ENCODE measurements at regions not wholly inside any gene's neighbourhood (a gene's known extent, or its start where the extent isn't known, plus 50 kb on each side); places are given as distances from the start of the nearest gene placed in this dataset.
A peak's percentile ranks its signal among the peaks of the same experiment; 100 is the strongest.

DNA sequence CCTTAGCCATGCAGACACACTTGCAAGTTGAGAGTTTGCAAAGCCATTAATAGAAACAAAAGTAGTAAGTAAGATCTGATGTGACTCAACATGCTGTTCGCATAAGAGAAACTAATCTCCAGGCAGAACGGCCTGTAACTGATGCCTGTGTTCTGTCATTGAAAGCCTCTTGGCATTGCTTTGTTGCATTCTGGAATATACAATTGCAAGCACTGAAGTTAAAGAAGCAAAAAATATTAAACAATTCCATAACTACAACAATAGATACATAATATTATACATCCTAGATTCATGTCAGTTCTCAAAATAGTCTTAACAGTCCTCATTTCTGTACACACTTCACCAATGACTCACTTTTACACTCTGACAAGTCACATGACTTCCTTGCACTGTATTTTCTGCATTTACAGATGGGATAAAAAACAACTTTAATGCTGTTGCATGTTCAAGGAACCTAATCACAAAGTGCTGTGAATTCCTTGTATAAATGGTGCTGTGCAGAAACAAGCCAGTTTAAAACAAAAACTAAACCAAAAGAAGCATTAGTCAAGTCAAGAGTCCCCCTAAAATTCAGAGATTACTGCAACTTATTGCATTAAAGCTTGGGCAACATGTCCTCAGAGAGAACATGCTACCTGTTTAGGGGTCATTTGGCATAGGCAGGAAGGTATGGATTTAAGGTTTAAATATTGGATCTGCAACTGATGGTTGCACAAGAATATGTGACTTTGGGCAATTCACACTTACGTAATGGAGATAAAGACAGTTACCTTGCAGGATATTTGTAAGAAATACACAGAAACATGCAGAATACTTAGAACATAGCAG is 79.5 kb upstream of the SERP2 start:
- H3K9me3 Mint-ChIP-seq = peaks cover 0 to 2% of the 10 kb centered on the region in 2 donors
- no peak for DNase-seq
- no peaks in the 10 kb centered on the region for H3K36me3 Mint-ChIP-seq (ENCODE audit: insufficient read depth in 2 of 2)
- peak; percentile 79 to 84 for ATAC-seq (replicated peaks in 1 of 2)
- H3K4me1 Mint-ChIP-seq (ENCODE audit: low read depth) = peaks cover 35% of the 10 kb centered on the region
- peak overlapping the region; percentile 56 to 66 for H3K4me3 Mint-ChIP-seq
- peaks cover 20% of the 10 kb centered on the region for H3K27me3 Mint-ChIP-seq (ENCODE audit: low read depth)
- H3K27ac Mint-ChIP-seq = peak overlapping the region; percentile 43

DNA sequence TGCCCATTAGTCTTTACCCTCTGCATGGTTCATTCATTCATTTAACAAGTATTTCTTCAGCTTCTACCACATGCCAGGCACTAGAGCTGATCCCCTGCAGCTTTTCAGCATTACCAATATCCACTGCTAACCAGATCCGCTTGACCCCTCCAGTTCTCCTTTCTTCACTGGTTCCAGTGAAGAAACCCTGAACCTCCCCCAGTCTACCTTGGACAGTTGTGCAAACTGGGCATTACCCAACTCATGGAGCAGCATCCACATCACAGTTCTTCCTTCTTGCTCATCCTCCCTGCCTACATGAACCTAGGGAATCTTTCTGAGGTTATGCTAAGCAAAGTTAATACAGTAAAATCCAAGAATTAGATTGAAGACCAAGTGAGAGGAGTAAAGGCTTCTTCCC is 78.7 kb upstream of the SERP2 start:
- ATAC-seq (replicated peaks in 1 of 2) (no peak), DNase-seq (no peak)
- peaks cover 35% of the 10 kb centered on the region for H3K4me1 Mint-ChIP-seq (ENCODE audit: low read depth)
- H3K27me3 Mint-ChIP-seq (ENCODE audit: low read depth) = peaks cover 21% of the 10 kb centered on the region
- no peak overlapping the region for H3K27ac Mint-ChIP-seq
- no peaks in the 10 kb centered on the region for H3K36me3 Mint-ChIP-seq (ENCODE audit: insufficient read depth in 2 of 2)
- no peak overlapping the region for H3K4me3 Mint-ChIP-seq
- H3K9me3 Mint-ChIP-seq = peaks cover 1 to 2% of the 10 kb centered on the region in 2 donors

DNA sequence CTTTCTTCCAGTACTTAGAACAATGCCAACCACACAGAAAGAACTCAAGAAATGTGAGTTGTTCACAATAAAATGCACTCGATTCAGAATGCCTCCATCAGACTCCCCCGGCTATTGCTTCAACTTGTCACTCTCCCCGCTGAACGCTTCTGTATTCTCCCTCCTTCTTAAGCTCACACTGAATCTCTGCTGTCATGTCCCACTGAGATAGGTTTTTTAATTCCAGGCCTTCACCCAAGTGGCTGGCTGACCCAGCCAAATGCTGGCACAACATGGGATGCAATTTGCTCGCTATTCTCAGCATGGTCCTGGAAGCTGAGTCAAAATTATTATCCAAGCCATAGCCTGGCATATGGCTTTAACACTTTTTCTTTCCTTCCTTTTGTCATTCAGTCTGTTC is 76.8 kb upstream of the SERP2 start:
- Mint-ChIP-seq H3K36me3 (ENCODE audit: insufficient read depth in 2 of 2) (peaks cover 2 to 4% of the 10 kb centered on the region in 2 donors), H3K27ac (no peak overlapping the region), H3K4me3 (no peak overlapping the region), H3K27me3 (ENCODE audit: low read depth) (peaks cover 19% of the 10 kb centered on the region), H3K4me1 (ENCODE audit: low read depth) (peaks cover 54% of the 10 kb centered on the region), H3K9me3 (peaks cover 1 to 6% of the 10 kb centered on the region in 2 donors)
- ATAC-seq (replicated peaks in 1 of 2) = no peak
- no peak for DNase-seq

DNA sequence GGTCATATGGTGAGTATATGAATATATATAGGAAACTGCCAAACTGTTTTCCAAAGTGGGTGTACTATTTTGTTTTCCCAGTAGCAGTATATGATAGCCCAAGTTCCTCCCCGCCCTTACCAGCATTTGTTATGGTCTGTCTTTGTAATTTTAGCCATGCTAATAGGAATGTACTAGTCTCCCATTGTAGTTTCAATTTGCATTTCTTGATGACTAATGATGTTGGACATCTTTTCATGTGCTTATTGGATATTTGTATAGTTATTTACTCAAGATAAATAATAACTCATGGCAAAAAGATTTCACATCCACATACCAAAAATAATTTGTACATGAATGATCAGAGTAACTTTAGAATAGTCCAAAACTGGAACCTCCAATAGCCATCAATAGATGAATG is 75.3 kb upstream of the SERP2 start:
- Mint-ChIP-seq H3K36me3 (ENCODE audit: insufficient read depth in 2 of 2) (peaks cover 2 to 4% of the 10 kb centered on the region in 2 donors), H3K9me3 (peaks cover 1 to 5% of the 10 kb centered on the region in 2 donors), H3K27me3 (ENCODE audit: low read depth) (peaks cover 19% of the 10 kb centered on the region), H3K4me3 (no peak overlapping the region), H3K4me1 (ENCODE audit: low read depth) (peaks cover 57% of the 10 kb centered on the region), H3K27ac (no peak overlapping the region)
- ATAC-seq (replicated peaks in 1 of 2) (no peak), DNase-seq (no peak)

DNA sequence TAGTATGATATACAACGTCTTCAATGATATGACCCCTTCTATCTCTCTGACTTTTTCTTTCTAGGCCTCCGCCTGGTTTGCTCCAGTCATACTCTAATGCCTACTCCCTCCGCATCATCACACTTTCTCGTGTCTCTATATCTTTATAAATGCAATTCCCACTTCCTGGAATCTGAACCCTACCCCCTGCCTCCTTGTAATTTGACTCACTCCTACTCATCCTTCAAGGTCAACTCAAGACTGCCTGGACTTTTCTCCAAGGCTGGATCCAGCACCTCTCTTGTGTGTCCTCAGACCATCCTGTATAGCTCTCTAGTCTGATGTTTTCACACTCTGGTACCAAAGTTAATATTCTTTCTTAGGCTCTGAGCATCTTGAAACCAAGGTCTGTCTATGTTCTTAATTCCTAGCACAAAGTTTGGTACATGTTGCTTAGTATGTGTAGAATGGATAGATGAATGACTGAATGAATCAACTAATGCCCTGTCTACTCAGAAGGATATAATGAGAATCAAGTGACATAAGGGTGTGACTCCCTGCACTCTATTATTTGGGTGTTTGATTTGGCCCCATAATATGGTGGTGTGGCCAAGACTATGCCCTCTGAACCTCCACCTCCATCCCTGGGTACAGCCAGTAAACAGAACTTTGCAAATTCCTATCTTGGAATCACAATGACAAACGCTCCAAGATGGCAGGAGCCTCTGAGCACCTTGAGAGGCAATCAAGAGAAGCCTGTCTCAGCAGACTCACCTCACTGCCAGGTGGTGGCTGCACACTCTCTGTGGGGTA is 74.3 kb upstream of the SERP2 start:
- no peak overlapping the region for H3K4me3 Mint-ChIP-seq
- DNase-seq = no peak
- peaks cover 2 to 4% of the 10 kb centered on the region in 2 donors for H3K36me3 Mint-ChIP-seq (ENCODE audit: insufficient read depth in 2 of 2)
- peaks cover 57% of the 10 kb centered on the region for H3K4me1 Mint-ChIP-seq (ENCODE audit: low read depth)
- no peak overlapping the region for H3K27ac Mint-ChIP-seq
- peaks cover 1 to 5% of the 10 kb centered on the region in 2 donors for H3K9me3 Mint-ChIP-seq
- ATAC-seq (replicated peaks in 1 of 2) = no peak
- peaks cover 19% of the 10 kb centered on the region for H3K27me3 Mint-ChIP-seq (ENCODE audit: low read depth)

DNA sequence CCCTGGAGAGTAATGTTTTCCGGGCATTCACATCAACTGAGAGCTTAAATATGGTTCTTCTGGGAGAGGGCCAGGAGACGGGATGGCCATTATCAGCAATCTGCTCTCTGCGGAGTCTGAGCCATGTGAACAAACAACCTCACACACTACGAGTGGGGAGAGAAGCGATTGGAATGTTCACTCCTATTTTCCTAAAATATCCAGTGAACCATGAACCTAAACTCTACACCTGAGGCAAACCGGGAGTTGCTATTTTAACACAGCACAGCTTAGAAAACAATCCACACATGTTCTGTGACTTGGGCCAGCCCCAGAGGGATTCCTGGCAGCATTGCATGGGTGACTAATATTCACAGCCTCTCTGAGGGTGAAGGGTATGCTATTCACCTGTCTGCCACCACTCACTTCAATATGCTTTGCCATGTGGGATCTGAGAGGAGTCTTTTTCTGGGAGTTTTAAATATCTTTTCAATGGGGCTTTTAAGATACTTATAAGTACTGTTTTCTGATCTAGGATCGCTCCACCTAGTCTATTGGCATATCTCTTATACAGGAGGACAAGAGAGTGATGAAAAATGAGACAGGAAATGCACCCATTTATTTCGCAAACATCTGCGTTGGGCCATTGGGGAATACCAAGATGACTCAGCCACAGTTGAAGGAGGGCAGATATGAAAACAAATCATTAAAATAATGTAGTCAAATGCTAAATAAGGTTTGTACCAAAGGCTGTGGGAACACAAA is 72.6 kb upstream of the SERP2 start:
- Mint-ChIP-seq H3K4me1 (ENCODE audit: low read depth) (peaks cover 65% of the 10 kb centered on the region), H3K27ac (peak overlapping the region; percentile 87), H3K4me3 (peak overlapping the region; percentile 67 to 81), H3K9me3 (peaks cover 1 to 5% of the 10 kb centered on the region in 2 donors), H3K27me3 (ENCODE audit: low read depth) (peaks cover 24% of the 10 kb centered on the region), H3K36me3 (ENCODE audit: insufficient read depth in 2 of 2) (peaks cover 2 to 4% of the 10 kb centered on the region in 2 donors)
- DNase-seq (peak; percentile 43 to 44), ATAC-seq (replicated peaks in 1 of 2) (peak; percentile 58 to 81)

DNA sequence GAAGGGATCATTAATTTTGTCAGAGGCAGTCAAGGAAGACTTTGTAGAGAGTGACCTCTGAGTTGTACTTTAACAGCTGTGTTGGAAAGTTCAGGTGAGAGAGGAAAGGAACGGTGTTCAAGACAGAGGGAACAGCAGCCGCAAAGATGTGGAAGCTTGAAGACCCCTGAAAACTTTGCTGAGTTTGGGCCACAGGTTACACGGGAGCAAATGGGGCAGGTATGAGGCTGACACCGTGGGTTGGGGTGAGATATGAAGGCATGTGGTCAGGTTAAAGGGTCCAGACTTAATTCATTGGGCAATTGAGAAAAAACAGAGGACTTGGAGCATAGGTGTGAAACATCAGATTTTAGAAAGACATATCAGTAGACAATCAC is 72.0 kb upstream of the SERP2 start:
- peaks cover 1 to 5% of the 10 kb centered on the region in 2 donors for H3K9me3 Mint-ChIP-seq
- no peak for DNase-seq
- H3K36me3 Mint-ChIP-seq (ENCODE audit: insufficient read depth in 2 of 2) = peaks cover 2 to 4% of the 10 kb centered on the region in 2 donors
- H3K4me1 Mint-ChIP-seq (ENCODE audit: low read depth) = peaks cover 71% of the 10 kb centered on the region
- peaks cover 27% of the 10 kb centered on the region for H3K27me3 Mint-ChIP-seq (ENCODE audit: low read depth)
- H3K4me3 Mint-ChIP-seq = peak overlapping the region; percentile 67 to 81
- ATAC-seq (replicated peaks in 1 of 2) = no peak
- peak overlapping the region; percentile 87 for H3K27ac Mint-ChIP-seq

DNA sequence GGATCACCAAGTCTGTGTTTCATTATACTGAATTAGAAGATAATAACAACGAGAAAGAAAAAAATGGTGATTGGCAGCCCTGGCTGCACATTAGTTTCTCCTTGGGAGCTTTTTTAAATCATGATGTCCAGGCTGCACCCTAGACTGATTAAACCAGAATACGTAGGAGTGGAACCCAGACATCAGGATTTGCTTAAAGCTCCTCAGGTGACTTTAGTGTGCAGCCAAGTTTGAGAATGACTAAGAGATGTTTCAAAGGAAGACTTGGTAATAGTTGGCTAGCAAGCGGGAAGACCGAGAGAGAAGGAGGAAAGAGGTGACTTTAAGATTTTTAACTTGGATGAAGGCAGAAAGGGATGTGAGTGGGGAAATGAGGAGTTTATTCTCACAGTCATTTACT is 71.4 kb upstream of the SERP2 start:
- peaks cover 33% of the 10 kb centered on the region for H3K27me3 Mint-ChIP-seq (ENCODE audit: low read depth)
- no peak overlapping the region for H3K27ac Mint-ChIP-seq
- peaks cover 2 to 4% of the 10 kb centered on the region in 2 donors for H3K36me3 Mint-ChIP-seq (ENCODE audit: insufficient read depth in 2 of 2)
- H3K4me3 Mint-ChIP-seq = peak overlapping the region; percentile 67 to 81
- ATAC-seq (replicated peaks in 1 of 2) = no peak
- DNase-seq = no peak
- H3K4me1 Mint-ChIP-seq (ENCODE audit: low read depth) = peaks cover 77% of the 10 kb centered on the region
- H3K9me3 Mint-ChIP-seq = peaks cover 1 to 5% of the 10 kb centered on the region in 2 donors

DNA sequence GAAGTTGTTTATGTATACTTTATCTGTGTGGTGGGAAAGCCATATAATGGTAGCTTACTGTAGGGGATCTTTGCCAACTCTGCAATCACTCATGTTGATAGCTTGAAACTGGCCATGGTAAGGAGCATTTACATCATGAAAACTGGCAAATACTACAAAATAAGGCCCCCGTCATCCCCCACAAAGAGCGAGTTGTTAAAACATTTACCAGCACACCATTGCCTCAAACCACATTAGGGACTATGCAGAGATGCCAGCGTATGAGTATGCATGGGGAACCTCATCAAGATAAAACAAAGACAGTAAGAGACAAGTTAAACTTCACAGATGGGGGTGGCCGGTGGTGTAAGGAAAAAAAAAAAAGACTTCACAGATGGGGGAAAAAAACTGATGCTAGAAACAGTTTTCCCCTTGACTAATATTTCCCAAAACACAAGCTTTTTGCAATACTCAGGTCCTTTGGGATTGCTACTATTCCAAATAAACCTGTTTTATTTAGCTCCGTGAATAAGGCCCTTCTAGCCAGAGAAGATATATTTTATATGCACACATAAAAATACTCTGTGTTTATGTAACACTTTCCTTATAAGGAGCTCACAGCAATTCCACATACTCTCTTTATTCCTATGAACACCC is 70.6 kb upstream of the SERP2 start:
- Mint-ChIP-seq H3K4me3 (peak overlapping the region; percentile 2 to 45), H3K27ac (no peak overlapping the region), H3K9me3 (peaks cover 1 to 5% of the 10 kb centered on the region in 2 donors), H3K27me3 (ENCODE audit: low read depth) (peaks cover 34% of the 10 kb centered on the region), H3K4me1 (ENCODE audit: low read depth) (peaks cover 85% of the 10 kb centered on the region), H3K36me3 (ENCODE audit: insufficient read depth in 2 of 2) (peaks cover 2 to 4% of the 10 kb centered on the region in 2 donors)
- ATAC-seq (replicated peaks in 1 of 2) (peak; percentile 69 to 84), DNase-seq (peak; percentile 33 to 62)

DNA sequence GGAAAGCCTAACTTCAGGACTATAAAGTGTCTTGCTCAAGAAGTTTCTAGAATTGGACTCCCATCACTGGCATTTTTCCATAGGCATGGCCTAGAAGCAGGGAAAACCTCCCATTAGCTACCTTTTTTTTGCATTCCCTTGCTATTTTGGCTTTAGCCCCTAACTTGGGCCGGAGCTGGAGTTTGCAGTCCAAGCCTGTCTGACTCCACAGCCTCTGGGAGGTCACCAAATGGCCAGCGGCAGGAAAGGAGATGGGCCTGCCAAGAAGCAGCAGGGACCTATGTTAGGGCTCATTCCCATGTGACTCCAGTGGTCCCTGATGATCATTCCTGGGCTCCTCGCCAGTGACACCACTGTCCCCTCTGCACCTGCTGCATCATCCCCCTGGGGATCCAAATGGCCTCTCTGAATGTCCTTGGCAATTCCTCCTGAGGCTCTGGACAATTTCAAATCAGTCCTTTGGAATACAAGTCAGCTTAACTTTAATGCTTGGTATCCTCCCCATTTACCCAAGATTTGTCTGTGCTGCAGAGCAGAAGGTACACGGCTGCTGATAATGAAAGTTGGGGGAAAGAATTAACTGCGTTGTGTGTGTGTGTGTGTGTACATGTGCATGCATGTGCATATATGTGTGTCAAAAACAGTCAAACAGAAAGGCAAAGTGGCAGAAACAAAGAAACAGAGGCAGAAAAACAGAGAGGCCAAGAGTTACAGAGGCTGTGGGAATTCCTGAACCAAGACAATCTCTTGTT is 69.8 kb upstream of the SERP2 start:
- H3K27ac Mint-ChIP-seq = no peak overlapping the region

DNA sequence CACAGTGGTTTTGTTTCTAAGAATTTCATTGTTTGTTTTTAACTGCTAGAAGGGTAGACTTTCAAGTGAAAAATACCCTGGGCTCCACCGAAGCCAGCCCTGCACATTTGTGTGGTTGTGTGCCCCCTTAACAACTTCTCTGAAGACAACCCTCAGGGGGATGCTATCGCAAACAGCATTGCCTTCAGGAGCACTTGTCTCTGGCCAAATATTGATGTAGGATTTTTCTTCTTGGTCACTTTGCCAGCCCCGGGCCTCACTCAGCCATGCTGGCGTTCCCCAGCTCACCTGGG is 69.2 kb upstream of the SERP2 start:
- Mint-ChIP-seq H3K36me3 (ENCODE audit: insufficient read depth in 2 of 2) (peaks cover 2 to 4% of the 10 kb centered on the region in 2 donors), H3K4me3 (peak overlapping the region; percentile 5 to 63), H3K27me3 (ENCODE audit: low read depth) (peaks cover 29% of the 10 kb centered on the region), H3K27ac (no peak overlapping the region), H3K9me3 (peaks cover 0 to 5% of the 10 kb centered on the region in 2 donors), H3K4me1 (ENCODE audit: low read depth) (peaks cover 87% of the 10 kb centered on the region)
- ATAC-seq (replicated peaks in 1 of 2) (peak in 1 of 2 donors; percentile 18), DNase-seq (peak in 1 of 2 donors; percentile 25)

More for the DNA sequence above, 69.8 kb upstream of the SERP2 start:
- H3K4me3 Mint-ChIP-seq = peak overlapping the region; percentile 5 to 63
- H3K9me3 Mint-ChIP-seq = peaks cover 1 to 5% of the 10 kb centered on the region in 2 donors
- peaks cover 29% of the 10 kb centered on the region for H3K27me3 Mint-ChIP-seq (ENCODE audit: low read depth)
- peaks cover 2 to 4% of the 10 kb centered on the region in 2 donors for H3K36me3 Mint-ChIP-seq (ENCODE audit: insufficient read depth in 2 of 2)
- ATAC-seq (replicated peaks in 1 of 2) (peak; percentile 20 to 23), DNase-seq (no peak)
- H3K4me1 Mint-ChIP-seq (ENCODE audit: low read depth) = peaks cover 87% of the 10 kb centered on the region

DNA sequence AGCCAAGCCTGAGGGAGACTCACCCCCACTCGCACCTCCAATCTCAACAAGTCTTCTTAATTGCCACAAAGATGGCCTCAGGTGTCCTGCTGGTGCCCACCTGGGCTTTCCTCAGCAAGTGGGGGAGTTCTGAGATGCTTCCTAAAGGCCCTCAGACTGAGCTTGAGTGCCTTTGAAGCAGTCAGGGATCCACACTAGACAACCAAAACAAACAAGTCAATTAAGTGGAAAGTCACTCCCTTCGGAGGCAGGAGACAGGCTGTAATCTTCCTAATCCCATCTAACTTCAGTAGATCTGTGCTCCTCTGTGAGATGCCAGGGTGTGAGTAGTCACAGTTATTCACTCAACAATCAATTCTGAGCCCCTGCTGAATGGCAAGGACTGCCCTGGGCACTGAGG is 68.3 kb upstream of the SERP2 start:
- H3K36me3 Mint-ChIP-seq (ENCODE audit: insufficient read depth in 2 of 2) = peaks cover 0 to 4% of the 10 kb centered on the region in 2 donors
- peaks cover 33% of the 10 kb centered on the region for H3K27me3 Mint-ChIP-seq (ENCODE audit: low read depth)
- peaks cover 0 to 5% of the 10 kb centered on the region in 2 donors for H3K9me3 Mint-ChIP-seq
- peaks cover 88% of the 10 kb centered on the region for H3K4me1 Mint-ChIP-seq (ENCODE audit: low read depth)
- ATAC-seq (replicated peaks in 1 of 2) = no peak
- no peak overlapping the region for H3K27ac Mint-ChIP-seq
- DNase-seq = no peak
- H3K4me3 Mint-ChIP-seq = no peak overlapping the region
